WTC11 (cell line): ENCODE measurements at regions not wholly inside any gene's neighbourhood (a gene's known extent, or its start where the extent isn't known, plus 50 kb on each side); places are given as distances from the start of the nearest gene placed in this dataset.

Experiments used
- ATAC-seq: fragments of 200-7000 bp; cut with Tn5 transposase; 2 replicates; pipeline ENCODE4 v1.10.0; 2021; ENCODE audit warnings: mild to moderate bottlenecking, moderate library complexity
- CTCF ChIA-PET: fragments of 300-600 bp; sonication (Branson Sonifier 250); formaldehyde crosslinking; loops from one replicate; lab custom pipeline; 2021; ENCODE audit warnings: antibody characterized with exemption; lab: Charles Lee
- POLR2A ChIA-PET: fragments of 350-600 bp; sonication (Branson Sonifier 250); formaldehyde crosslinking; loops from one replicate; lab custom pipeline; 2021; ENCODE audit warnings: antibody characterized with exemption; lab: Charles Lee
- DNase-seq: peaks from one replicate; pipeline ENCODE4 v3.0.0; 2021; ENCODE audit warnings: low spot score
- H3K27ac Mint-ChIP-seq: 2 replicates; pipeline ENCODE4 v1.8.0; 2021; ENCODE audit warnings: mixed read lengths
- H3K27me3 Mint-ChIP-seq: 2 replicates; pipeline ENCODE4 v1.8.0; 2021; ENCODE audit warnings: low read depth, mild to moderate bottlenecking, moderate library complexity, mixed read lengths
- H3K36me3 Mint-ChIP-seq: 2 replicates; pipeline ENCODE4 v1.8.0; 2021; ENCODE audit warnings: mixed read lengths
- H3K4me1 Mint-ChIP-seq: 2 replicates; pipeline ENCODE4 v1.8.0; 2022; ENCODE audit warnings: mixed read lengths
- H3K4me3 Mint-ChIP-seq: 2 replicates; pipeline ENCODE4 v1.8.0; 2021; ENCODE audit warnings: mild to moderate bottlenecking, moderate library complexity, mixed read lengths
- H3K9me3 Mint-ChIP-seq: 2 replicates; pipeline ENCODE4 v1.8.0; 2021; ENCODE audit warnings: mixed read lengths
- ATF1 ChIP-seq: sonication (generic); formaldehyde crosslinking; IDR thresholded peaks from 2 replicates; pipeline ENCODE4 v1.8.1; 2023; ENCODE audit warnings: mild to moderate bottlenecking, moderate library complexity, missing genetic modification reagents
- CBFB ChIP-seq: sonication (generic); formaldehyde crosslinking; IDR thresholded peaks from 2 replicates; pipeline ENCODE4 v1.8.1; 2022; ENCODE audit warnings: mild to moderate bottlenecking, low read depth, missing genetic modification reagents
- E2F5 ChIP-seq: sonication (generic); formaldehyde crosslinking; IDR thresholded peaks from 2 replicates; pipeline ENCODE4 v1.8.1; 2022; ENCODE audit warnings: mild to moderate bottlenecking, moderate library complexity, missing genetic modification reagents
- EMX1 ChIP-seq: fragments of 250-450 bp; sonication (Bioruptor Pico); IDR thresholded peaks from 2 replicates; pipeline ENCODE4 v1.8.0; 2021; ENCODE audit warnings: mild to moderate bottlenecking
- ERG ChIP-seq: fragments of 250-450 bp; sonication (Bioruptor Pico); IDR thresholded peaks from 2 replicates; pipeline ENCODE4 v1.8.0; 2021; ENCODE audit warnings: mild to moderate bottlenecking
- FOXP4 ChIP-seq: sonication (generic); formaldehyde crosslinking; IDR thresholded peaks from 2 replicates; pipeline ENCODE4 v1.8.0; 2022; ENCODE audit warnings: mild to moderate bottlenecking, missing genetic modification reagents
- MAX ChIP-seq: sonication (generic); formaldehyde crosslinking; IDR thresholded peaks from 2 replicates; pipeline ENCODE4 v1.8.0; 2022; ENCODE audit warnings: mild to moderate bottlenecking, missing genetic modification reagents
- MXD4 ChIP-seq: fragments of 250-450 bp; sonication (Bioruptor Pico); IDR thresholded peaks from 2 replicates; pipeline ENCODE4 v1.8.0; 2021; ENCODE audit warnings: mild to moderate bottlenecking, moderate library complexity, borderline replicate concordance
- NR3C1 ChIP-seq: sonication (generic); formaldehyde crosslinking; conservative IDR thresholded peaks from 2 replicates; pipeline ENCODE4 v1.8.1; 2023; ENCODE audit warnings: low read depth, mild to moderate bottlenecking, missing genetic modification reagents
- PREB ChIP-seq: sonication (generic); formaldehyde crosslinking; IDR thresholded peaks from 2 replicates; pipeline ENCODE4 v1.8.1; 2022; ENCODE audit warnings: mild to moderate bottlenecking, missing genetic modification reagents, moderate library complexity, borderline replicate concordance
- SOX15 ChIP-seq: fragments of 250-450 bp; sonication (Bioruptor Pico); IDR thresholded peaks from 2 replicates; pipeline ENCODE4 v1.9.0; 2021; ENCODE audit warnings: mild to moderate bottlenecking
- TEAD1 ChIP-seq: sonication (generic); formaldehyde crosslinking; IDR thresholded peaks from 2 replicates; pipeline ENCODE4 v1.8.0; 2022; ENCODE audit warnings: mild to moderate bottlenecking, missing genetic modification reagents
- TP53 ChIP-seq: sonication (generic); formaldehyde crosslinking; IDR thresholded peaks from 2 replicates; pipeline ENCODE4 v1.8.1; 2023; ENCODE audit warnings: mild to moderate bottlenecking, missing genetic modification reagents
- ZMAT4 ChIP-seq: fragments of 250-450 bp; sonication (Bioruptor Pico); IDR thresholded peaks from 2 replicates; pipeline ENCODE4 v1.9.0; 2021; ENCODE audit warnings: mild to moderate bottlenecking
- ZNF219 ChIP-seq: sonication (generic); formaldehyde crosslinking; IDR thresholded peaks from 2 replicates; pipeline ENCODE4 v1.8.0; 2023; ENCODE audit warnings: missing genetic modification reagents, mild to moderate bottlenecking, borderline replicate concordance
- TF ChIP-seq, protein P1 (sequence below): fragments of 250-450 bp; sonication (Bioruptor Pico); IDR thresholded peaks from 2 replicates; pipeline ENCODE4 v1.9.0; 2021; ENCODE audit warnings: mild to moderate bottlenecking
- TF ChIP-seq, protein P2 (sequence below): sonication (generic); formaldehyde crosslinking; IDR thresholded peaks from 2 replicates; pipeline ENCODE4 v1.8.1; 2022; ENCODE audit warnings: low read depth, mild to moderate bottlenecking, moderate library complexity, missing genetic modification reagents, borderline replicate concordance
- TF ChIP-seq, protein P3 (sequence below): sonication (generic); formaldehyde crosslinking; IDR thresholded peaks from 2 replicates; pipeline ENCODE4 v1.8.1; 2023; ENCODE audit warnings: mild to moderate bottlenecking, missing genetic modification reagents, moderate library complexity
- TF ChIP-seq, protein P4 (sequence below): sonication (generic); formaldehyde crosslinking; IDR thresholded peaks from 2 replicates; pipeline ENCODE4 v1.8.0; 2022; ENCODE audit warnings: missing genetic modification reagents
- TF ChIP-seq, protein P5 (sequence below): fragments of 250-450 bp; sonication (Bioruptor Pico); conservative IDR thresholded peaks from 2 replicates; pipeline ENCODE4 v1.9.0; 2021; ENCODE audit warnings: mild to moderate bottlenecking

DNA sequence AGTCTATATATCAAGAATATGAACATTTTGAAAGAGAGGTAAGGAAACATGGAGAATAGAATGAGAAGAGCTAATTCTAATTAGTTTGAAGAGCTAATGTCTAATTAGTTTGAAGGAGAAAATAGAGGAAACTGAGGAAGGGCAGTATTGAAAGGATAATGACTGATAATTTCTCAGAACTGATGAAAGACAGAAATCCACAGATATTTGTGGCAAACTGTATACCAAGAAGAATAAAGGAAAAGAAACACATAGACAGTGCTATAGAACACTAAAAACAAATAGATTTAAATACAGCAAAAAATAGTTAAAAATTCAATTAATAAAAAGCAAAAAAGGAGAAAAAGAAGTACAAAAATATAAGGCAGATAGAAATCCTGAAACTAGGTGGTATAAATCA lies 354.4 kb downstream of the QKI start (continued):
- TF ChIP-seq, protein P1, sequence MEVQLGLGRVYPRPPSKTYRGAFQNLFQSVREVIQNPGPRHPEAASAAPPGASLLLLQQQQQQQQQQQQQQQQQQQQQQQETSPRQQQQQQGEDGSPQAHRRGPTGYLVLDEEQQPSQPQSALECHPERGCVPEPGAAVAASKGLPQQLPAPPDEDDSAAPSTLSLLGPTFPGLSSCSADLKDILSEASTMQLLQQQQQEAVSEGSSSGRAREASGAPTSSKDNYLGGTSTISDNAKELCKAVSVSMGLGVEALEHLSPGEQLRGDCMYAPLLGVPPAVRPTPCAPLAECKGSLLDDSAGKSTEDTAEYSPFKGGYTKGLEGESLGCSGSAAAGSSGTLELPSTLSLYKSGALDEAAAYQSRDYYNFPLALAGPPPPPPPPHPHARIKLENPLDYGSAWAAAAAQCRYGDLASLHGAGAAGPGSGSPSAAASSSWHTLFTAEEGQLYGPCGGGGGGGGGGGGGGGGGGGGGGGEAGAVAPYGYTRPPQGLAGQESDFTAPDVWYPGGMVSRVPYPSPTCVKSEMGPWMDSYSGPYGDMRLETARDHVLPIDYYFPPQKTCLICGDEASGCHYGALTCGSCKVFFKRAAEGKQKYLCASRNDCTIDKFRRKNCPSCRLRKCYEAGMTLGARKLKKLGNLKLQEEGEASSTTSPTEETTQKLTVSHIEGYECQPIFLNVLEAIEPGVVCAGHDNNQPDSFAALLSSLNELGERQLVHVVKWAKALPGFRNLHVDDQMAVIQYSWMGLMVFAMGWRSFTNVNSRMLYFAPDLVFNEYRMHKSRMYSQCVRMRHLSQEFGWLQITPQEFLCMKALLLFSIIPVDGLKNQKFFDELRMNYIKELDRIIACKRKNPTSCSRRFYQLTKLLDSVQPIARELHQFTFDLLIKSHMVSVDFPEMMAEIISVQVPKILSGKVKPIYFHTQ (CRISPR knock-in tag) = no peak
- TF ChIP-seq ERG (CRISPR knock-in tag) (no peak), NR3C1 (no peak), EMX1 (CRISPR knock-in tag) (no peak)

GRCh38 chr6:163766936-163767335 lies 352.4 kb downstream of the QKI start:
- Mint-ChIP-seq H3K4me1 (peaks cover 13% of the 10 kb centered on the region), H3K9me3 (no peaks in the 10 kb centered on the region), H3K27me3 (no peaks in the 10 kb centered on the region), H3K27ac (no peak overlapping the region), H3K4me3 (no peak overlapping the region), H3K36me3 (no peaks in the 10 kb centered on the region)
- CTCF ChIA-PET = no interaction called here
- DNase-seq (no peak), ATAC-seq (no peak)
- POLR2A ChIA-PET = no interaction called here
- no peak for TF ChIP-seq CBFB (CRISPR knock-in tag)
- TF ChIP-seq E2F5 = no peak
- no peak for TF ChIP-seq PREB (CRISPR knock-in tag)
- TF ChIP-seq MAX (CRISPR knock-in tag) = no peak
- TF ChIP-seq, protein P2, sequence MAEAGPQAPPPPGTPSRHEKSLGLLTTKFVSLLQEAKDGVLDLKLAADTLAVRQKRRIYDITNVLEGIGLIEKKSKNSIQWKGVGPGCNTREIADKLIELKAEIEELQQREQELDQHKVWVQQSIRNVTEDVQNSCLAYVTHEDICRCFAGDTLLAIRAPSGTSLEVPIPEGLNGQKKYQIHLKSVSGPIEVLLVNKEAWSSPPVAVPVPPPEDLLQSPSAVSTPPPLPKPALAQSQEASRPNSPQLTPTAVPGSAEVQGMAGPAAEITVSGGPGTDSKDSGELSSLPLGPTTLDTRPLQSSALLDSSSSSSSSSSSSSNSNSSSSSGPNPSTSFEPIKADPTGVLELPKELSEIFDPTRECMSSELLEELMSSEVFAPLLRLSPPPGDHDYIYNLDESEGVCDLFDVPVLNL = no peak
- no peak for TF ChIP-seq ZMAT4
- TF ChIP-seq FOXP4 (CRISPR knock-in tag) = no peak
- no peak for TF ChIP-seq ZNF219 (CRISPR knock-in tag)
- TF ChIP-seq, protein P3, sequence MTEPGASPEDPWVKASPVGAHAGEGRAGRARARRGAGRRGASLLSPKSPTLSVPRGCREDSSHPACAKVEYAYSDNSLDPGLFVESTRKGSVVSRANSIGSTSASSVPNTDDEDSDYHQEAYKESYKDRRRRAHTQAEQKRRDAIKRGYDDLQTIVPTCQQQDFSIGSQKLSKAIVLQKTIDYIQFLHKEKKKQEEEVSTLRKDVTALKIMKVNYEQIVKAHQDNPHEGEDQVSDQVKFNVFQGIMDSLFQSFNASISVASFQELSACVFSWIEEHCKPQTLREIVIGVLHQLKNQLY (CRISPR knock-in tag) = no peak
- TF ChIP-seq, protein P4, sequence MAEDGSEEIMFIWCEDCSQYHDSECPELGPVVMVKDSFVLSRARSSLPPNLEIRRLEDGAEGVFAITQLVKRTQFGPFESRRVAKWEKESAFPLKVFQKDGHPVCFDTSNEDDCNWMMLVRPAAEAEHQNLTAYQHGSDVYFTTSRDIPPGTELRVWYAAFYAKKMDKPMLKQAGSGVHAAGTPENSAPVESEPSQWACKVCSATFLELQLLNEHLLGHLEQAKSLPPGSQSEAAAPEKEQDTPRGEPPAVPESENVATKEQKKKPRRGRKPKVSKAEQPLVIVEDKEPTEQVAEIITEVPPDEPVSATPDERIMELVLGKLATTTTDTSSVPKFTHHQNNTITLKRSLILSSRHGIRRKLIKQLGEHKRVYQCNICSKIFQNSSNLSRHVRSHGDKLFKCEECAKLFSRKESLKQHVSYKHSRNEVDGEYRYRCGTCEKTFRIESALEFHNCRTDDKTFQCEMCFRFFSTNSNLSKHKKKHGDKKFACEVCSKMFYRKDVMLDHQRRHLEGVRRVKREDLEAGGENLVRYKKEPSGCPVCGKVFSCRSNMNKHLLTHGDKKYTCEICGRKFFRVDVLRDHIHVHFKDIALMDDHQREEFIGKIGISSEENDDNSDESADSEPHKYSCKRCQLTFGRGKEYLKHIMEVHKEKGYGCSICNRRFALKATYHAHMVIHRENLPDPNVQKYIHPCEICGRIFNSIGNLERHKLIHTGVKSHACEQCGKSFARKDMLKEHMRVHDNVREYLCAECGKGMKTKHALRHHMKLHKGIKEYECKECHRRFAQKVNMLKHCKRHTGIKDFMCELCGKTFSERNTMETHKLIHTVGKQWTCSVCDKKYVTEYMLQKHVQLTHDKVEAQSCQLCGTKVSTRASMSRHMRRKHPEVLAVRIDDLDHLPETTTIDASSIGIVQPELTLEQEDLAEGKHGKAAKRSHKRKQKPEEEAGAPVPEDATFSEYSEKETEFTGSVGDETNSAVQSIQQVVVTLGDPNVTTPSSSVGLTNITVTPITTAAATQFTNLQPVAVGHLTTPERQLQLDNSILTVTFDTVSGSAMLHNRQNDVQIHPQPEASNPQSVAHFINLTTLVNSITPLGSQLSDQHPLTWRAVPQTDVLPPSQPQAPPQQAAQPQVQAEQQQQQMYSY = no peak
- TF ChIP-seq, protein P5, sequence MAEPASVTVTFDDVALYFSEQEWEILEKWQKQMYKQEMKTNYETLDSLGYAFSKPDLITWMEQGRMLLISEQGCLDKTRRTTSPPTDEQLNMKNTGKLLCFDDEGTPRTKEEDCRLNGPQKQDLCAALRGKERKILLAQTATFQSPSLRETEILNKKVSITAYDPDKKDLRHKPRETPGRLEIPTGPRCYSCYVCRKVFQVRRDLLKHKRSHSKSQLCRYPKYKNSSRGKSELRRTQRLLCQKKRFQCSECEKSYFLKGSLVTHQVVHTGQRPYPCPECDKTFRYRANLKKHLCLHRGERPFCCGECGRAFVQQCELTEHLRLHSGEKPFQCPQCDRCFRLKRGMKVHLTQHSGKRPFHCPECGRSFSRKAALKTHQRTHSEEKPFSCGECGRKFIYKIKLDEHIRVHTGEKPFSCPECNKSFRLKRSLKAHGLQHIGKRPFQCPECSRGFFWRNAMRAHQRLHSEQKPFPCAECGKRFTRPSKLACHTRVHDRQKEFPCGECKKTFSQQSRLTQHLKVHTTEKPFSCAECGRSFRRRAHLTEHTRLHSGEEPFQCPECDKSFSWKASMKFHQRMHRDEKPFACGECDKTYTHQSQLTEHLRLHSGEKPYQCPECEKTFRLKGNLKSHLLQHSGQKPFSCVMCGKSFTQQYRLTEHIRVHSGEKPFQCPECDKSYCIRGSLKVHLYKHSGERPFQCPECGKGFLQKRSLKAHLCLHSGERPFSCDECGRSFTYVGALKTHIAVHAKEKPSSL (CRISPR knock-in tag) = no peak
- TF ChIP-seq SOX15 = no peak
- TF ChIP-seq TP53 (CRISPR knock-in tag) = no peak
- no peak for TF ChIP-seq MXD4 (CRISPR knock-in tag)
- TF ChIP-seq ATF1 (CRISPR knock-in tag) = no peak
- no peak for TF ChIP-seq TEAD1
